ENCODE measurements at regions not wholly inside any gene's neighbourhood (a gene's known extent, or its start where the extent isn't known, plus 50 kb on each side); places are given as distances from the start of the nearest gene placed in this dataset.

DNA sequence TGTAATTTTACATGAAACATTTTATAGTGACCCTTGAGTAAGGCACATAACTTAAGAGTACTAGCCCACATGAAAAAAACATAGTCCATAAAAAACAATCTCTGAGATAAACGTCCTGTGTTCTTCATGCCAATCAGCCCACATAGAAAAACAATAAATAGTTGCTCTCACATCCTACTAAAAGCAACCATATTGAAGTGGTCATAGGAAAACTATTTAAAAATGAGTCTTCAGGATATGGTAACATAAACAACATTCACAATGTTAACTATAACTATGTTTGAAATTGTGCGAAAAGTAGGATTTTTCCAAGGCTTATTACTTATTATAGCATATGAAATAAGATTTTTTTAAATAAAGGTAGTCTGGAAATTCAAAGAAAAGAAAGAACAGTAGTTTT lies 77.1 kb upstream of the EPHA5 start:
- CTCF ChIA-PET: no interaction called here
- intact Hi-C loops (cut with micrococcal nuclease; ENCODE audit: unreplicated experiment): no loop called here
- ATAC-seq: no peak
- Histone ChIP-seq H3K27me3 (ENCODE audit: control insufficient read depth, insufficient read depth, low read length) (no peaks in the 10 kb centered on the region), H3K4me1 (ENCODE audit: control insufficient read depth, insufficient read depth, low read length) (no peaks in the 10 kb centered on the region), H3K36me3 (ENCODE audit: control insufficient read depth, insufficient read depth, low read length) (no peaks in the 10 kb centered on the region), H3K27ac (ENCODE audit: low read length) (no peak overlapping the region), H3K9me3 (ENCODE audit: control insufficient read depth, insufficient read depth, low read depth, low read length) (no peaks in the 10 kb centered on the region), H3K4me3 (ENCODE audit: low read depth in 2 of 2, low read length in 2 of 2) (no peak overlapping the region)
- POLR2A ChIA-PET: no interaction called here
- BruUV-seq (replicated peaks): no TSS peak
- DNase-seq (ENCODE audit: low read depth, low spot score): no peak
- in situ Hi-C loops (cut with HindIII; ENCODE audit: low pct_unique_long_range_greater_than_20kb, low sequenced_read_pairs): no loop called here
- TF ChIP-seq POLR2AphosphoS5 (IDR thresholded peaks at IDR 0.05; ENCODE audit: low read depth, low read length): no peak
- no peak for TF ChIP-seq TCF7L2 (IDR thresholded peaks at IDR 0.05; ENCODE audit: low read depth, low read length)
- no peak for TF ChIP-seq CTCF (IDR thresholded peaks at IDR 0.05)

DNA sequence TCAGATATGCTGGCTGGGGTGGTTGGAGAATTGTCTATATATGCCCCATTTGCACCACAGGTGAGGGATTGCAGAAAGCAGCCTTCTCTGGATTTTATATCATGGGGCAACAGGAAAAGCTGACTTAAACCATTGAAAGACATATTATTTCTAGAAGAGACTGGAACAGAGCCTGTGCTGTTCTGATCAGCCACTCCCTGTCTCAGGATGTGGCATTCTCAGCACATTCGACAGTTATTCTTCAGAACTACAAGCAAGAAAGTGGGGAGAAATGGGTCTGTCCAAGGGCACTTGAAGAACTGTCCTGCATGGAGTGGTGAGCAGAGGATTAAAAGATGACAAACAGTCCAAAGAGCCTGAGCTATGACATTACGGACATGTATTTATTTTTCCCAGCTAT lies 67.8 kb upstream of the EPHA5 start:
- no peak for TF ChIP-seq SIN3A (IDR thresholded peaks at IDR 0.05; ENCODE audit: borderline replicate concordance, insufficient read depth, low read depth, low read length)
- no peak for TF ChIP-seq REST (IDR thresholded peaks at IDR 0.05; ENCODE audit: insufficient read depth in 1 of 2, low read depth in 2 of 2, low read length in 1 of 2)
- no peak for TF ChIP-seq POLR2AphosphoS5 (IDR thresholded peaks at IDR 0.05; ENCODE audit: low read depth, low read length)
- no peak for TF ChIP-seq CTCF (IDR thresholded peaks at IDR 0.05)
- no peak for TF ChIP-seq TCF7L2 (IDR thresholded peaks at IDR 0.05; ENCODE audit: low read depth, low read length)
- H3K9me3 ChIP-seq (ENCODE audit: control insufficient read depth, insufficient read depth, low read depth, low read length): no peaks in the 10 kb centered on the region
- no peak for DNase-seq (ENCODE audit: low read depth, low spot score)
- H3K4me3 ChIP-seq (ENCODE audit: low read depth in 2 of 2, low read length in 2 of 2): no peak overlapping the region
- ATAC-seq: no peak
- no peaks in the 10 kb centered on the region for H3K27me3 ChIP-seq (ENCODE audit: control insufficient read depth, insufficient read depth, low read length)
- no peaks in the 10 kb centered on the region for H3K4me1 ChIP-seq (ENCODE audit: control insufficient read depth, insufficient read depth, low read length)
- H3K27ac ChIP-seq (ENCODE audit: low read length): no peak overlapping the region
- intact Hi-C loops (cut with micrococcal nuclease; ENCODE audit: unreplicated experiment): no loop called here
- in situ Hi-C loops (cut with HindIII; ENCODE audit: low pct_unique_long_range_greater_than_20kb, low sequenced_read_pairs): no loop called here
- no TSS peak for BruUV-seq (replicated peaks)
- POLR2A ChIA-PET: no interaction called here
- CTCF ChIA-PET: no interaction called here
- no peaks in the 10 kb centered on the region for H3K36me3 ChIP-seq (ENCODE audit: control insufficient read depth, insufficient read depth, low read length)

DNA sequence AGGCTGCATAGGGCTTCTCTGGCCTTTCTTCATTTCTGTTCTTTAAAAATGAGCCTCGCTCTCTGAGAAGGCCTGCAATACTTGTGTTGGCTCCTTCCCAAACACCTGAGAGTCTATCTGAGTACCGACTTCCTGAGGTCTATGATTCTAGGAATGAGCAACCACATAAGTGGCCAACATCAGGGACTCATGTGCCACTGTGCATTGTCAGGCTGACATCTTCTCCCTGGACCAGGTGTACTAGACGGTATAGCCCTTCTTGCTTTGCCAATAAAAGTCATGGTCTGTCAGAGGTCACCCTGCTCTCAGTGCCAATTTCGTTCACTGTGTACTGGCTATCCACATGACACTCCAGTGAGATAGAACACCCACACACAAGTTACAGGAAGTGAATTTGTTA lies 67.4 kb upstream of the EPHA5 start:
- intact Hi-C loops (cut with micrococcal nuclease; ENCODE audit: unreplicated experiment): no loop called here
- in situ Hi-C loops (cut with HindIII; ENCODE audit: low pct_unique_long_range_greater_than_20kb, low sequenced_read_pairs): no loop called here
- Histone ChIP-seq H3K9me3 (ENCODE audit: control insufficient read depth, insufficient read depth, low read depth, low read length) (no peaks in the 10 kb centered on the region), H3K27me3 (ENCODE audit: control insufficient read depth, insufficient read depth, low read length) (no peaks in the 10 kb centered on the region), H3K36me3 (ENCODE audit: control insufficient read depth, insufficient read depth, low read length) (no peaks in the 10 kb centered on the region), H3K4me1 (ENCODE audit: control insufficient read depth, insufficient read depth, low read length) (no peaks in the 10 kb centered on the region), H3K4me3 (ENCODE audit: low read depth in 2 of 2, low read length in 2 of 2) (no peak overlapping the region), H3K27ac (ENCODE audit: low read length) (no peak overlapping the region)
- no peak for DNase-seq (ENCODE audit: low read depth, low spot score)
- CTCF ChIA-PET: no interaction called here
- no TSS peak for BruUV-seq (replicated peaks)
- ATAC-seq: no peak
- POLR2A ChIA-PET: no interaction called here
- TF ChIP-seq TCF7L2 (IDR thresholded peaks at IDR 0.05; ENCODE audit: low read depth, low read length) (no peak), REST (IDR thresholded peaks at IDR 0.05; ENCODE audit: insufficient read depth in 1 of 2, low read depth in 2 of 2, low read length in 1 of 2) (no peak), CTCF (IDR thresholded peaks at IDR 0.05) (no peak)

Measured in Panc1 (cell line).